ENCODE measurements at regions not wholly inside any gene's neighbourhood (a gene's known extent, or its start where the extent isn't known, plus 50 kb on each side); places are given as distances from the start of the nearest gene placed in this dataset.

DNA sequence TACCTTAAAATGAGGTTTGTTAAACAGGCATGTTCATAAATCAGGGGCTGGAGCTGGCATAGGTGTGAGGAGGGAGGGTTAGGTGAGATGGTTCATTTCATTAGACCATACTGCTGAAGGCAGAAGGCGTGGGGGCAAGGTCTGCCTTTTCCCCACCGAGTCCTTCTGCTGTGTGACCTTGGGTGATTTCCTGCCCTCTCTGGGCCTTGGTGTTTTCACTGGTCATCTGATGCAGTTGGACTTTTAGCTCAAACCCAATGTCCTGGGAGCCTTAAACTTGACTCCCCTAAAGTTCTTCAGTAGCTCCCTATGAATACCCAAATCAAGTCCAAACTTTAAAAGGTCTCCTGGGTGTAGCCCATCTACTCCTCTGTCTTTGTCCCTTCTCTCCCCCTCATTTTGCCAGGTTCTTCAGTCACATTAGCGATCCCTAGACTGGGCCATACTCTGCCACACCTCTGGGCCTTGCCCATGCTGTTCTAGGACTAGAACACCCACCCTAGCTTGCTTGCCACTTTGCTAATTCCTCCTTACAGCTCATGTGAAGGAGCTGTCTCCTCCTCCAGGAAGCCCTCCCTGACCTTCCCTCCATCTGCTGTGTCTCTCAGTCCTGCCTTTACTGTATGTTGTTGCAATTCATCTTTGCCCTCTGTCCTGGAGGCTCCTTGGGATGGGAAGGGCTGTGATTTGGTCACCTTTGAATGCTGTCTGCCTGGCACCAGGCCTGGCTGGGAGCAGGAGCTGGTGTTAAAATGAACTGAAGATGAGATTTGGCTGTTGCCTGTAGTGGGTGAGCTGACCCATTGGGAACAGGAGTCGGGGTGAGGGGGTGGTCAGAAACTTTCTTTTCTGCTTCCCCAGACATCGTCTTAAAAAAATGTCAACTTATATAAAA, 85.4 kb upstream of the HS6ST1 start:
- DNase-seq = no peak

DNA sequence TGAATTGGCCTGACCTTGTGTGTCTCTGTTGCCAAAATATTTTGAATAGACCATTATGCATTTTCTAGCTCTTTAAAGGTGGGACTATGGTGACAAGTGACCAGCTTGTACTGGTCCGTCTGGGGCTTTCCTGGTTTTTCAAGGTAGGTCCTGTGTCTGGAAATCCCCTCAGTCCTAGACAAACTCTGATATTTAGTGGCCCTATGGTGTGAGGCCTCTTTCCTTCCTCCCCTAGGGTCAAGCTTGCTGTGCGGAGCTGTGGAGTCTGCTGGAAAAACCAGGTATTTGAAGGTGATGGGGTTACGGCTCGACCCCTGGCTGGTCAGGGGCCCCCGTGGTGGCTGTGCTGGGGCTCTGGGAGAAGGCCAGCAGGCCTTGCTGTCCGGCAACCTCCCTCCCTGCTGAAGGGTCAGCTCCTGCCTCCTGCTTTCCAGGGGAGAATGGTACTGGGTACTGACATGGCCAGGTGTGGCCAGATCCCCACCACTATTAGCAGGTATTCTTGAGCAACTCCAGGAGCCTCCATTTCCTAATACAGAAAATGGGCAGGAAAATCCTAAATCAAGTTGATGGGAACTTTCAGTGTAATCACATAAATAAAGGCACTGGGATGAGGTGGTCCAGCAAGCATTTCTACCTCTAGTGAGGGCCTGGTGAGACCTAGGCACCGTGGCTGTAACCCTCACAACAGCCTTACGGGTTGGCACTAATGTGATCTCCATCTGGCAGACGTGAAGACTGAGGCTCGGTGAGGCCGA, 86.2 kb upstream of the HS6ST1 start:
- no peak for DNase-seq

DNA sequence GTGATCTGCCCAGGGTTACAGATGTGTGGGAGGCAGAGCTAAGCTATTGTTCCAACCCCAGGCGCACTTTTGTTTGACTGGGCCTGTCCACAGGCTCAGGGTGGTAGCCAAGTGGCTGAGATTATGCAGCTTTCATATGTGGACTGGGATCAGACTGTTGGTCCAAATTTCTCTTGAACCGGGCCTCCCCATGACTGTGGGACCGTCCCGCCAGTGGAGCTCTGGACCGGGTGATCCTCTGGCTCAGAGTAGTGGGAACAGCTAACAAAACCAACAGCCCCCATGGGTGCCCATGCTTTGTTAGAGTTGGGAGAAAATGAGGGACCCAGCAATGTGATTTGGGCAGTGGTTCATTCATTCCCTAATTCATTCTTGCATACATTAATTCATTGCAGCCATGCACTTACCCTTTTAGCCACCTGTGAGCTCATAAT, 86.8 kb upstream of the HS6ST1 start:
- no peak for DNase-seq

DNA sequence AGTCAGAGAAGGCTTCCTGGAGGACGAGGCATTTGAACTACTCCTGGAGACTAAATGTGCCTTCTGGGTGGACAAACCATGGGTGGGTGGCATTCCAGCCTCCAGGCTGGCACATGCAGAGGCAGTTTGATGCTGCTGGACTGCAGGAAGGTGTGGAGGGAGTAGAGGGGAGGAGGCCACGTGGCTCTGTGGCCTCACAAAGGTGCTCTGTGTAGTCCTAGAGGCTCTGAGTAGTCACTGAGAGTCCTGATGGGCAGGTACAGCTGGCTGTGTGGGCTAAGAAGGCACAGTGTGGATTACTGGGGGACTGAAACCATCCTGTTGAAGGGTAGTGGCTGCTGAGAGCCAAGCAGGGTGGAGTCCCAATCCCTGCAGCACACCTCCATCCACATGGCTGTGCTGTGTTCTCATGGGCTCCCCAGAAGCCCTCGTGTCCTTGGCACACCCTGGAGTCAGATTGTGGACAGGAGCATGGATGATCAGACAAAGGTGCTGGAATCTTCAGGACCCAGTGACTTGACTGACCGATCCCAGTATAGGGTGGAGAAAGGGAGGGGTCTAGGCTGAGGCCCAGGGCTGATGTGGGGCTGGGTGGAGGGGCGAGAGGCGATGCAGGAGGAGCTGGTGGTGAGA, 87.4 kb upstream of the HS6ST1 start:
- no peak for DNase-seq

DNA sequence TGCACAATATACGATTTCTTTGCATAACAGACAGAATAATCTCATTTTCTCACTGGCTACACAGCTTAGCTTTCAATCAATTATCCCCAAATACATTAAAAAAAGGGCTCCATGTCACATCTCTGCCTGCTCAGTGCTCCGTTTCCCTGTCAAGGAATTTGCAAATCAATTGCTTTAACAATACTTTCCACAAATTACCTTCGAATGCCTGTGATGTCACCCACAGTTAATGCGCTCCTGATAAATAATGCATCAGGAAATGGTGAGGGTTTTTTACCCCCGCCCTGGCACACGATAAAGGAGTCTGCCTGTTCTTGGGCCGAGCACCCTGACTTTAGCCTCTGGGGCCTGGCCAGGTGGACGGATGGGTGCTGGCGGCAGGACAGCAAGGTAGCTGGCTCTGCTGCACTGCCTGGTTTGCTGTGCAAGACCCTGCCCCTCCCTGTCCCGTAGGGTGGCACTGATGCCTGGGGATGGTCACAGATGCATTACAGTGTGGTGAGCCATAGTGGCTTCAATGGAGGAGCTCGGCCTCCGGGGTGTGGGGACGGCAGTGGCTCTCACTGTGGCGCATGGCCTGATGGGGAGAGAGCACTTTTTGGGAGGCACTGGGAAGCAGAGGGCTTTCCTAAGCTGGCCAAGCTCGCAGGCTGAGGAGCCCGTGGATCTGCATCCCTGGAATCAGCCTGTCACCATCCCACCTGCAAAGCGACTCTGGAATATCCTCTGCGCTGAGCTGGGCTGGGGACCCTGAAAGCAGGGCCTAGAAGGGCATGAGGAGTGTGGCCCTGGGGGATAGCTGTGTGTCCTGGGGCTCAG, 88.3 kb upstream of the HS6ST1 start:
- no peak for DNase-seq

DNA sequence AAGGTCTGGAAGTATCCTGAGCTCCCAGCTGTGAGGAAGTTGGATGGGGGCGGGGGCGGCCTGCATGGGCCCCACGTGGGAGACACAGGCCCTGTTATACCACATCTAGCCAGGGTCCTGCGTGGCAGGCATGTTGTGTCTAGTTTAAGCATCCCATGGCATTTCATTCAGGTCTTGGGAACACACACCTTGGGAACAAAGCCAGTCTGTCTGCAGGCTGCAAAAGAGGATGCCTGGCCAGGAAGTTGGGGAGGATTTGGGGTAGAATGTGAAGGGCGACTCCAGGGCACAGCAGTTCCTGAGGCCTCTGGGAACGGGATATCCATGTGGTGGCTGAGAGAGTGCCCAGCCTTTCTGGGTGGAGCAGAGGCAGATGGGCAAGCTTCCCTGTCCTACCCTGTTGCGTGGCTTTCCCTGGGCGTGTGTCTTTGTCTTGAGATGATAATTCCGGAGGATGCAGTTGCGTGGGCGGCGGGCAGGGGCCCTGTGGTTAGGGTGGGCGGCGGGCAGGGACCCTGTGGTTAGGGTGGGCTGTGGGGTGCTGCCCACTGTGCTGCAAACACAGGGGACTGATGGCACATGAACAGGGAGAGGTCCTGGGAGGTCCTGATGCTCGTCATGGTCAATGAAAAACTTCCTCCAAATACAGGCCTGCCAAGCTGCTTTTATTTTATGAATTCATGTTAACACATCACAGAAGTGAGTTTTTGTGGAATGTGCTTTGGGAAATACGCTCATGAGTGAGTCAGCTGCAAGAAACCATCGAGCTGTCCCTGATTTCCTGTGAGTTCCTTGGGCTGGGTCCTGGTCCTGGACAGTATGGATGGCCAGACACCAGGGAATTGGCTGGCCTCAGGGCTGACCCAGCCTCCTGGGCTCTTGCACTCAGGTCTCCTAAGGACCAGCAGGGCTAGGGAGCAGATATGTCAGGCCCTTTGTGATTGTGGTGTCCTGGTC, 90.0 kb upstream of the HS6ST1 start:
- DNase-seq = no peak

DNA sequence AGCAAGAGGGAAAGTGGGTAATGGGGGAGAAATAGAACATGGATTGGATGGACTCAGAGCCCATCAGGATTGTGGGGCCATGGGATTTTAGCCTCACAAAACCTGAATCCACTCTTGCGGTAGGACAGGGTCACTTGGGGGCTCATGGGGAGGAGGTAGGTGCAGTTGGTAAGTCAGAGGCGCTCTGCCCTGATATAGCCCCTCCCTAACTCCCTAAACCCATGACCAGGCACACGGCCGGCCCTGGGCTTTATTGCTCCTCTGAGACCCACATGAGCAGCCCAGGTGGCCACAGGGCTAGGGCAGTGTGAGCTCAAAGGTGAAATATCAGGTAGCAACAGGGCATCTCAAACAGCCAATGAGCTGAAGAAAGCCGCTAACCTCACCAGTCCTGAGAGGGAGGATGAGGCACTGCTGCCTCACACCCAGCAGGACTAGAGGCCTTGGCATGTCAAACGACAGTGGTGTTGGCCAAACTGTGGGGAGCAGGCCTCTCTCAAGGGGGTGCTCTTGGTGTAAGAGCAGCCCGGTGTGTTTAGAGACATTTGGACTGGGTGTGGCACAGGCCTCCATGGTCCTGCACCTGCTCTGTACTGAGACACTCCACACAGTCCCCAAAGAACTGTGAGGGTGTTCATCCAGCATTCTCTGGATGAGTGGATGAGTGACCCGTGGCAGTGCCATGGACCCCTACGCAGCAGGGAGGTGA, 90.8 kb upstream of the HS6ST1 start:
- DNase-seq = no peak

DNA sequence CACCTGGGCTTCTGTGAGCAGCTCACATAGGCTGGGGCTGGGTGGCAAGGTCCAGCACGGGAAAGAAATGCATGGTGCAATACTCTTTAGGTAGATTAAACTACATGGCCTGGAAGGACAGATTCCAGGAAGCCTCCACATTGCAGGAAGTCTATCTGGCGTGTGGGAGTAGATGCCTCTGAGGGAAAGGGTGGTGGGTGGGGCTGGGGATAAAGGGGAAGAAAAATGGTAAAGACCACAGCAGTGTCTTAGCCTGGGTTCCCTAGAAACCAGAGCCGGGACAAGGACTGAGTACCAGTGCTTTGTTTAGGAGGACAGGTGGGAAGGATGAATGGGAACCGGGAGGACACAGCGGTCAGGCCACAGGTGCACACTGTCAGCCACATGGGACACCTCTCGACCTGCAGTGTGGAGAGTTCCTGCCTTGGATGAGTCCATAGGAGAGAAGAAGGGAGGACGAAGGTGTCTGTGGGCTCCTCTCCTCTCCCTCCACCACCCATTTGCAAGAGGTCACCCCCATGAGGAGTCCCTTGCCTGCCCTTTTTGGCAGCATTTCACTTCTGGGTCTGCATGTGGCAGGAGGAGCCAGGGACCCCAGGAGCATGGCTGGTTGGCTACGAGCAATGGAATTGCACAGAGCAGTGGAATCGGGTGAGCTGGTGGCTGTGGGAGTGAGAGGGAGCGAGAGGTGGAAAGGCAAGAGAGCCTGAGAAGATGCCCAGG, 91.5 kb upstream of the HS6ST1 start:
- DNase-seq = no peak

DNA sequence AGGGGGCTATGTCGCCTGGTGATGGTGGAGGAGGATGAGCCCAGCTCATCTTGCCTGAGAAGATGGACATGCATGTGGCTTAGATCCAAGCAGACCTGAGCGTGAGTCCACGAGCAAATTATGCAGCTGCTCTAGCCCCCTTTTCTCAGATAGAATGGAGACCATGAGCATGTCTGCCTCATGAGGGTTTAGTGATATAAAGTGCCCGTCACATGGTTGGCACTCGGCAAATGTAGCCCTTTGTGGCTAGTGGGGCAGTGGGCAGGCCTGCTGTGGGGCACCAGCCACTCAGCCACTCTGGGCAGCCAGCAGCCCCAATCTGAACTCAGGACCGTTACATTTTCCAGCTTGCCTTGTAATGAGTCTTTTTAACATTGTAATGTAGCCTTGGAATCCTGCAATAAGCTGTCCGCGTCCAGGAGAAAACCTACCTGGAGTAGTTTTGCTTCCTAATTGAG, 92.1 kb upstream of the HS6ST1 start:
- DNase-seq = no peak

DNA sequence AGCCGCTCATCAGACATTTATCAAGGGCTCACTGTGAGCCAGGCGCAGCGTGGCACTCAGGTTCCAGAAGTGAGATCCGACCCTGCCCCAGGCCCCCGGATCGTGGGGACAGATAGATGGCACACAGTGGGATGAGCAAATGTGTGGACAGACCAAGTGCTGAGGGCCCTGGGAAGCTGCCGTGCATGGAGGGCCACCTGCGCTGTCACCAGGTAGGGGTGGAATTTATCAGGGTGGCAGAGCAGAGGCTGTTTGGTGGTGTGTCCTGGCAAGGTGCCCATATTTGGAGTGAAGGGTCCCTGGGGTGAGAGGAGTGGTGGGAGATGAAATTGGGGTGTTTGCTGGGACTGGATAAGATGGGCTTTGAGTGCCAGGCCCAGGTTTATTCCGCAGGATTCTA, 92.8 kb upstream of the HS6ST1 start:
- DNase-seq = no peak

DNA sequence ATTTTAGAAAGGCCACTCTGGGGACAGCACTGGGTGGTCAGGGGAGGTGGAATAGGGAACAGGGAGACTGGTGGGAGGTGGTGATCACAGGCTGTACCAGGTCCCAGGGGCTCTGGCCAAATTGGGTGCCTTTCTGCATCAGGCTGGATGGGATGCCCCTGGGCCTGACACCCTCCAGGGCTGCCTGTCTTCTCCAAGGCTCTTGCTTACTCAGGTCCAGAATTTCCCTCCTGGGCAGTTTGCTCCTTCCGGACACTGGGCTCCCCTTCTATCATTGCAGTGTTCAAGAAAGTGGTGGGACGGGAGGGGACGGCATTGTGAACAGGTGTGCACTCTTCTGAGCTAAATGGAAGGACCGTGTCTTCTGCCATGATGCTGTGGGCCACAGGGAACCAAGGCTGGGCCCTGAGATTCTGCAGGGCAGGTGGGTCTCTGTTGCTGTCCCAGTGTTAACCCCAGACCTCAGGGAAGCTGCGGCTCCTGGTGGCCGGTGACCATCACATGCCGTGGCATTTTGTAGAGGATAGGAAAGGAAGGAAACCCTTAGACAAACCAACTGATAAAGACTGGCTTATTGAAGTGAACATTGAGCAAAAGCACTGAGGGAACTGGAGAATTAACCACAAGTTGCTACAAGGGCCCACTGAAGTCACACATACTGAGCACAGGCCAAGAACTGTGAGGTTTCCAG, 93.7 kb upstream of the HS6ST1 start:
- DNase-seq = no peak

DNA sequence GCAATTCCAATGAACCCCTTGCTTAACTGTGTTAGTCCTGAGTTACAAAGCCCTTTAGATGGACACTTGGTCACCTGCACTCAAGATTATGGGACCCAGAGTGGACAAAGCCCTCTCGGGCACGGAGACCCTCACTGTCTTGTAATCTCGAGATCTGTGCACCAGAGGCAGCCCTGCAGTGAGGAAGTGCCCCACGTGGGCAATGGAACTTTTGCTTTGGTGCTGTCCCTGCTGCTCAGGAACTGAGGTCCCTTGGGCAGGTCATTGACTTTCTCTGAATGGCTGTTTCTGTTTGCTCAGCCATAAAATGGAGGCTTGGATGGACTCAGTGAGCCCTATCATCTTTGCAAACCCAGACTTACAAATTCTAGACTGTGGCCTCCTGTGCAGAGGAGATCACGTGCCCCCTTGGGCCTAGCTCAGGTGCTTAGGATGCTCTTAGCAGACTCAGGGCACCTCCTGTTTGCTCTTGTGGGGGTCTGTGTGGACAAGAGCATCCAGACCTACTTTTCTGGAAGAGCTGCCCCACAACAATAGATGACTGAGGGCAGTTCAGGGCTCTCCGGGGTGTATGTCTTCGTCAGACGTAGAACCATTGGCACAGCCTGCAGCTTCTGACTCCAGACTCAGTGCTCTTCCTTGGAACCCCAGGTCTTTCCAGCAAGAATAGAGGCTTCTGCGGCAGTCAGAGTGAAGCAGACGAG, 94.5 kb upstream of the HS6ST1 start:
- no peak for DNase-seq

DNA sequence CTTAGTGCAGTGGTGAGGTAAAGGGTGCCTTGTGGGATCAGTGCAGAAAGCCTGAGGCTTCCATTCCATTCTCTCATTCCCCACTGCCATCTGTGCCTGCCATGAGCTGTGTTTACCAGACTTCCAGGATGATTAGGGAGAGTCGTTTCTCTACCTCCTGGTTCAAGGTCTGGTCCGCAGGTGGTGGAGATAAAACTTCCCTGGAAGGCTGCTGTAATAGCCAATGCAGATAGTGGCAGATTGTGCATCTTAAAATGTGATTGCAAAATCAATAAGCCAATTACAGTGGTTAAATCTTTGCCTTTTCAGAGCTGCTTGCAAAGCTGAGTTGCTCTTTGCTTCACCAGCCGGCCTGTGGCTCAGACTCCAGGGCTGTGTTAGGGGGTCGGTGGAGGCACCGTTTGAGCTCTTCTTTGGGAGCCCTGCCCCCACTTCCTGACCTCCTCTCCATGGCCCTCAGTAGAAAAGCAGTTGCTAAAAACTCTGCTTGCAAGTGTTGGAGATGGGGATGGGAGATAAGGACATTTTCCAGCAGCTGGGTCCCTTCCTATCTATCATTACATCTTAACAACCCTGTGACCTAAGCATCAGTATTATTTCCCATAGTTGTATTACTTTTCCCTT, 95.2 kb upstream of the HS6ST1 start:
- no peak for DNase-seq

DNA sequence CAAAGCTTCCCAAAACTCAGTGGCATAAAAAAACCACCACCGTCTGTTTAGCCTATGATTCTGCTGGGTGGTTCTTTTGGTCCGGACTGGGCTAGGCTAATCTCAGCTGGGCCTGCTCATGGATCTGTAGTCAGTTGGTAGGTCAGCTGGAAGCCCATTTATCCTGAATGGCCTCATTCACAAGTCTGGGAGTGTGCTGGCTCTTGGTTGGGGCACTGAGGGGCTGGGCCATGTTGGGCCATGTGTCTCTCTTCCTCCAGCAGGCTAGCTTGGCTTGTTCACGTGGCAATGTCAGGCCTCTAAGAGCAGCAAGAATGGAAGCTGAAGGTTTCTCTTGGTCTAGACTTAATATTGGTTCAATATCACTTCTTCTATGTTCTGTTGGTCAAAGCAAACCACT, 95.7 kb upstream of the HS6ST1 start:
- no peak for DNase-seq

DNA sequence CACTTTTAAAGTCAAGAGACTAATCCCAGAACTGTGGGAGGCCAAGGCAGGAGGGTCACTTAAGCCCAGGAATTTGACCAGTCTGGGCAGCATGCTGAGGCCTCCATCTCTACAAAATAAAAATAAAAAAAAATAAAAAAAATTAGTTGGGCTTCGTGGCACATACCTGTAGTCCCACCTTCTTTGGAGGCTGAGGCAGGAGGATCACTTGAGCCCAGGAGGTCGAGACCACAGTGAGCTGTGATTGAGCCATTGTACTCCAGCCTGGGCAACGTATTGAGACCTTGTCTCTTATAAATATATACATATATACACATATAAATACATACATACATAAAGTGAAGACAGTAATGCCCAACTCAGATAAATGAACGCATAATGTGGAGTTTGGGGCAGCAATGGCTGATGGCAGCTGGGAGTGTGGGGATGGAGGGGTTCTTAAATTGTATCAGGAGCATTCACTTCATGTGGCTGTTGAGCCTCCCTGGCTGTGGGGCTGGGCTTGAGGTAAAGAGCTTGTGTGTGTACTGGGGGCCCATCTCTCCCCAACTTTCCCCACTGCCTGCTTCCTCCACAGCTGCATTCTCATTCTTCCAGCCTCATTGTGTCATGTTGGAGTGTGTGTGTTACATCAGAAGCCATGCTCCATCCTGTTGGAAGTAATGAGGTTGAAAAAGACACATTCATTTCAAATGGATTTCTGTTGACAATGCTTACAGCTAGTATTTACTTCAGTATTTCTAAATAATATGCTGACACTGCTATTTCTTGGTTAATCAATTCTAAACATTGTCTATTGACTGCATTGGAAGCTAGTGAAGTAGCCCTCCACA, 96.5 kb upstream of the HS6ST1 start:
- DNase-seq = no peak

DNA sequence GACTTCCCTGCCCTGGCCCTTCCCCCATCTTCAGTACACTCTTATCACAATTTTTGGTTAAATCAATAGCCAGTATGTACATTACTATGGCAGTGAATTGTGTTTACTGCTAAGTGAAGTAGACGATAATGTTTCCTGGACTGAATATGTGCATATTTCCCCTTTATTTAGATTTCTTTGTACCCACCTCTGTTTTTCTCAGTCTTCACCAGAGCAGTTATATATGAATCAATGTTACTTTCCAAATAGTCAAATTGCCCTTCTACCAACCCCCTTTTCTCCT, 97.1 kb upstream of the HS6ST1 start:
- no peak for DNase-seq

DNA sequence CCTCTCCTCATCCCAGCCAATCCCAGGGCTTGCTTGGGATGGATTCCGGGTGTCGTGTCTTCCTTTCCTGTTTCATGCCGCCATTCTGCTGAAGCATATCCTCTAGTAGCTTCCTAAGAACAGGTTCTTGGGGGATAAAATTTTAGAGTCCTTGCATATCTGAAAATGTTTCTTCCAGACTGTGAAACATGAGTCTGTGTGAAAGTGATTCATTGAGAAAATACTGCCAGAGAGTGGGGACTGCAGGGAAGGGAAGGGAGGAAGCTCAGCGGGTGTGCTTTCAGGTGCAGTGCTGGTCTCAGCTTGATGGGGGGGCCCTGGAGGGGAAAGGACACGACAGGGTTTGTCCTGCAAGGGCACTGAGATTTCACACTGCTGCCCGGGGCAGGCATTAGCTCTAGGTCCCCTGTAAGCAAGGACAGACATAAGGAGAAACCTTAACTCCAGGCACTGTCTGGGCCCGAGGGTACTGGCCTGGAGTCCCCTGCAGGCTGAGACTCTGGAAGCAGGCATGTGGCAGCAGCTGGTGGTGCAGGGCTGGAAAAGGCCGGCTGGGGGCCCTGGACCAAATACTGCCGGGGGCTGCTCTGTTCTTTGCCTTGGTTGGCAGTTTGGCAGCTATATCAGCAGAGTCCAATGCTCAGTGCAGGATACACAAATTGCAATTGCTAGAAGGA, 97.6 kb upstream of the HS6ST1 start:
- no peak for DNase-seq
